ENCODE measurements at regions not wholly inside any gene's neighbourhood (a gene's known extent, or its start where the extent isn't known, plus 50 kb on each side); places are given as distances from the start of the nearest gene placed in this dataset.

- TF ChIP-seq EGR1 (IDR thresholded peaks at IDR 0.05; ENCODE audit: low read depth in 2 of 2) (no peak), CTCF (IDR thresholded peaks at IDR 0.05; ENCODE audit: low read depth, low read length, missing input control) (no peak), TAF1 (conservative IDR thresholded peaks at IDR 0.05) (no peak), HNF4G (IDR thresholded peaks at IDR 0.05) (no peak), SP1 (IDR thresholded peaks at IDR 0.05) (no peak), YY1 (IDR thresholded peaks at IDR 0.05) (no peak), GABPA (IDR thresholded peaks at IDR 0.05 in 1 of 2, conservative IDR thresholded peaks at IDR 0.05 in 1 of 2) (no peak), FOXA2 (IDR thresholded peaks at IDR 0.05) (no peak), RAD21 (IDR thresholded peaks at IDR 0.05) (no peak), JUND (IDR thresholded peaks at IDR 0.05) (no peak), FOXA1 (IDR thresholded peaks at IDR 0.05) (no peak)
- TF ChIP-seq, protein P1, sequence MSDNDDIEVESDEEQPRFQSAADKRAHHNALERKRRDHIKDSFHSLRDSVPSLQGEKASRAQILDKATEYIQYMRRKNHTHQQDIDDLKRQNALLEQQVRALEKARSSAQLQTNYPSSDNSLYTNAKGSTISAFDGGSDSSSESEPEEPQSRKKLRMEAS (IDR thresholded peaks at IDR 0.05) = no peak
- TF ChIP-seq, protein P2, sequence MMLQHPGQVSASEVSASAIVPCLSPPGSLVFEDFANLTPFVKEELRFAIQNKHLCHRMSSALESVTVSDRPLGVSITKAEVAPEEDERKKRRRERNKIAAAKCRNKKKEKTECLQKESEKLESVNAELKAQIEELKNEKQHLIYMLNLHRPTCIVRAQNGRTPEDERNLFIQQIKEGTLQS (IDR thresholded peaks at IDR 0.05) = no peak
- TF ChIP-seq, protein P3, sequence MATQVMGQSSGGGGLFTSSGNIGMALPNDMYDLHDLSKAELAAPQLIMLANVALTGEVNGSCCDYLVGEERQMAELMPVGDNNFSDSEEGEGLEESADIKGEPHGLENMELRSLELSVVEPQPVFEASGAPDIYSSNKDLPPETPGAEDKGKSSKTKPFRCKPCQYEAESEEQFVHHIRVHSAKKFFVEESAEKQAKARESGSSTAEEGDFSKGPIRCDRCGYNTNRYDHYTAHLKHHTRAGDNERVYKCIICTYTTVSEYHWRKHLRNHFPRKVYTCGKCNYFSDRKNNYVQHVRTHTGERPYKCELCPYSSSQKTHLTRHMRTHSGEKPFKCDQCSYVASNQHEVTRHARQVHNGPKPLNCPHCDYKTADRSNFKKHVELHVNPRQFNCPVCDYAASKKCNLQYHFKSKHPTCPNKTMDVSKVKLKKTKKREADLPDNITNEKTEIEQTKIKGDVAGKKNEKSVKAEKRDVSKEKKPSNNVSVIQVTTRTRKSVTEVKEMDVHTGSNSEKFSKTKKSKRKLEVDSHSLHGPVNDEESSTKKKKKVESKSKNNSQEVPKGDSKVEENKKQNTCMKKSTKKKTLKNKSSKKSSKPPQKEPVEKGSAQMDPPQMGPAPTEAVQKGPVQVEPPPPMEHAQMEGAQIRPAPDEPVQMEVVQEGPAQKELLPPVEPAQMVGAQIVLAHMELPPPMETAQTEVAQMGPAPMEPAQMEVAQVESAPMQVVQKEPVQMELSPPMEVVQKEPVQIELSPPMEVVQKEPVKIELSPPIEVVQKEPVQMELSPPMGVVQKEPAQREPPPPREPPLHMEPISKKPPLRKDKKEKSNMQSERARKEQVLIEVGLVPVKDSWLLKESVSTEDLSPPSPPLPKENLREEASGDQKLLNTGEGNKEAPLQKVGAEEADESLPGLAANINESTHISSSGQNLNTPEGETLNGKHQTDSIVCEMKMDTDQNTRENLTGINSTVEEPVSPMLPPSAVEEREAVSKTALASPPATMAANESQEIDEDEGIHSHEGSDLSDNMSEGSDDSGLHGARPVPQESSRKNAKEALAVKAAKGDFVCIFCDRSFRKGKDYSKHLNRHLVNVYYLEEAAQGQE (IDR thresholded peaks at IDR 0.05) = no peak
Observed at GRCh38 chr7:132656341-132656740, 80.1 kb upstream of the PLXNA4 start.
